Neural progenitor cell (in vitro differentiated cells): ENCODE measurements at regions not wholly inside any gene's neighbourhood (a gene's known extent, or its start where the extent isn't known, plus 50 kb on each side); places are given as distances from the start of the nearest gene placed in this dataset.

Experiments
- EZH2 ChIP-seq: fragments of 200-600 bp; sonication (generic); IDR thresholded peaks from 2 replicates; pipeline ENCODE4 v1.6.1; 2017; ENCODE audit warnings: antibody characterized with exemption, mild to moderate bottlenecking, moderate library complexity
- EZH2phosphoT487 ChIP-seq: fragments of 200-600 bp; sonication (generic); IDR thresholded peaks from 2 replicates; pipeline ENCODE4 v1.6.1; 2017; ENCODE audit warnings: antibody characterized with exemption
- TF ChIP-seq, protein P1 (sequence below): fragments of 200-600 bp; sonication (generic); IDR thresholded peaks from 2 replicates; pipeline ENCODE4 v1.5.1; 2017; ENCODE audit warnings: antibody characterized with exemption, mild to moderate bottlenecking

DNA sequence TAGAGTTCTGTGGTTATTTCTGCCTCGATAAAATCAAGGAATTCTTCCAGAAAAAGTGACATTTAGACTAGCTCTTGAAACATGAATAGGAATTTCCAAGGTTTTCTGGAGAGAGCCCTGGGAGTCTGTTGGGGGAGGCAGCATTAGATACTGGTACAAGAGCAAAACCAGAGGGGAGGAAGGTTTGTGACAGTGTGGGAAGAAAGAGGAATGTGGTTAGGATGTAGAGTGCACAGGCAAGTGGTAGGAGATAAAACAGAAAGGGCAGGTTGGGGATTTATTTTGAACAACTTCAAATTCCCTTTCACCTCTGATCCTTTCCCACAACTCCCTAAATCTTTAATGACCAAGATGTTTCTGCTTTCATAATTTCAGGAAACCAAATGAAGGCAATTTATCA, 588.4 kb downstream of the METTL15 start:
- TF ChIP-seq, protein P1, sequence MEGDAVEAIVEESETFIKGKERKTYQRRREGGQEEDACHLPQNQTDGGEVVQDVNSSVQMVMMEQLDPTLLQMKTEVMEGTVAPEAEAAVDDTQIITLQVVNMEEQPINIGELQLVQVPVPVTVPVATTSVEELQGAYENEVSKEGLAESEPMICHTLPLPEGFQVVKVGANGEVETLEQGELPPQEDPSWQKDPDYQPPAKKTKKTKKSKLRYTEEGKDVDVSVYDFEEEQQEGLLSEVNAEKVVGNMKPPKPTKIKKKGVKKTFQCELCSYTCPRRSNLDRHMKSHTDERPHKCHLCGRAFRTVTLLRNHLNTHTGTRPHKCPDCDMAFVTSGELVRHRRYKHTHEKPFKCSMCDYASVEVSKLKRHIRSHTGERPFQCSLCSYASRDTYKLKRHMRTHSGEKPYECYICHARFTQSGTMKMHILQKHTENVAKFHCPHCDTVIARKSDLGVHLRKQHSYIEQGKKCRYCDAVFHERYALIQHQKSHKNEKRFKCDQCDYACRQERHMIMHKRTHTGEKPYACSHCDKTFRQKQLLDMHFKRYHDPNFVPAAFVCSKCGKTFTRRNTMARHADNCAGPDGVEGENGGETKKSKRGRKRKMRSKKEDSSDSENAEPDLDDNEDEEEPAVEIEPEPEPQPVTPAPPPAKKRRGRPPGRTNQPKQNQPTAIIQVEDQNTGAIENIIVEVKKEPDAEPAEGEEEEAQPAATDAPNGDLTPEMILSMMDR = no peak
- TF ChIP-seq EZH2 (no peak), EZH2phosphoT487 (no peak)
